GM19240 (cell line): ENCODE measurements at regions not wholly inside any gene's neighbourhood (a gene's known extent, or its start where the extent isn't known, plus 50 kb on each side); places are given as distances from the start of the nearest gene placed in this dataset.

Experiments
- DNase-seq: peaks from one replicate; pipeline ENCODE4 v3.0.0; 2011; ENCODE audit warnings: low spot score; ENCODE audit not compliant: insufficient read length

DNA sequence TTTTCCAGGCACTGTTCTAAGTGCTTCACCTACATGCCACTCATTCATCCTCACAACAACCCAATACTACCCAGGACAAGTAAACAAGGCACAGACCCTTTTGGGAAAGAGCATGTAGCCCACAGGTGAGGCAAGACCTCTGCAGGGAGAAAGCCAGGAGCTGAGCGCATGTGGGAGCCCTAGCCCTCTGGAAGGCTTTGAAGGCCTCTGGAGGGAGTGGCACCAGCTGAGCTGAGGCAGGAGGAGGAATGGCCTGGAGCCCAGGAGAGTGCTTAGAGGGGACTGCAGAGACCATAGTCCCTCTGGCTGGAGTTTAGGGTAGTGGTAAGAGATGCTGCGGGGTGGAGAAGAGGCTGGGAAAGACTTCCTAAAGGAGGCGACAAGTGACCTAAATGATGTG, 516.5 kb downstream of the FUT8 start:
- DNase-seq, result no peak

DNA sequence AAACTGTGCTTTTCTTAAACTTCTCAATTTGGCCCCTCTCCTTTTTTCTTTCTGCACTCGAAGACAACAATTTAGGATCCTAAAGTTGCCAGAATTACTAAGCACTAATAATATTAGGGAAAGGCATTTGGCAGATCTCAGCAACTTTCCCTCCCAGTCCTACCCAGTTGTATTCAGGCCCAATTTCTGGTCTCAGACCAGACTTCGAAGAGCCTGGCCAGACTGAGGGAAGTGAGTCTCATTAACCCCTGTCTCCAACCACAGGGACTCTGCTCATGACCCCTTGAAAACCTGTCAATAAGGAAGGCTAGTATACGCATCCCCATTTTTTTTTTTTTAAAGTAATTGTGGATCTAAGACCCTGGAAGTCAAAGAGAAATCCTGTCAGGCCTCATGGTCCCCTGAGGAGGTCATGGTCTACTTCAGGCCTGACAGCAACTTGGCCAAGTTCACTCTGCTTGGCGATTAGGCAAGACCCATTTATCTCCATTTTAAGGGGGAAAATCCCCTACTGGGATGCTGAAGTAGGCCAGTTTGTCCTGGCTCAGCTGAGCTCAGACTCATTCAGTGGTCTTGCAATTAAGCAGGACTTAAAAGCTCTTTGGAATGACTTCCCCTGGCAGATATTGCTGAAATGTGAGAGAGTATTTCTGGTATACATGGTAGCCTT, 521.0 kb downstream of the FUT8 start:
- DNase-seq, result no peak

DNA sequence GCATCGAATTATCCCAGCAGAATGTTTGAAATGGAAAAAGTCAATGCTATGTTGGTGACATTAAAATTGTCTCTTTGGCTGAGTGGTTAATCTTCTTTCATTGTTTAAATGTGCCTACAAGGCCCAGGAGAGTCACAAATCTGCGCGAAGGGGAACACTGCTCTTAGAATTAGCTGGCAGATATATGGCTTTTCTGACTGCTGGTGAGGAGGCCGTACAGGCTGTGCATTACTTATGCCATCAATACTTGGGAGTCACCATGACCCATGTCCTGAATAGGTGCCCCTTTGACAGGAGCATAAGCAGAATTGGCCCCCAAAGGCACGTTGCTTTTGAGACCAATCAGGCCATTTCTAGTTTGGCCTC, 521.5 kb downstream of the FUT8 start:
- DNase-seq, result no peak

DNA sequence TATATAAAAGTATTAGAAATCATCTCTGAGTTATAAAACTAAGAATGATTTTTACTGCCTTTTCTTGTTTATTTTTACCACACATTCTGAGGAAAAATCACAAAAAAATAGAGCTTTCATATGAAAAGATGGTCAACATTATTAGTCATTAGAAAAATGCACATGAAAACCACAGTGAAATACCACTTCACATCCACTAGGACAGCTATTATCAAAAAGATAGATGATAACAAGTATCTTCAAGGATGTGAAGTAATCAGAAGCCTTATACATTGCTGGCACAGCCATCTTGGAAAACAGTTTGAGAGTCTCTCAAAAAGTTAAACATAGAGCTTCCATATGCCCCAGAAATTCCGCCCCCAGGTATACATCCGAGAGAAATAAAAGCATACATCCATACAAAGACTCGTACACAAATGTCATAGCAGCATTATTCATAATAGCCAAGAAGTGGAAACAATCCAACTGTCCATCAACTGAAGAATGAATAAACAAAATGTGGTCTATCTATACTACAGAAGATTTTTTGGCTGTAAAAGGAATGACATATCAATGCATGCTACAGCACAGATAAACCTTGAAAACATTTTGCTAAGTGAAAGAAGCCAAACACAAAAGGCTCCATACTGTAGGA, 523.9 kb downstream of the FUT8 start:
- no peak for DNase-seq

DNA sequence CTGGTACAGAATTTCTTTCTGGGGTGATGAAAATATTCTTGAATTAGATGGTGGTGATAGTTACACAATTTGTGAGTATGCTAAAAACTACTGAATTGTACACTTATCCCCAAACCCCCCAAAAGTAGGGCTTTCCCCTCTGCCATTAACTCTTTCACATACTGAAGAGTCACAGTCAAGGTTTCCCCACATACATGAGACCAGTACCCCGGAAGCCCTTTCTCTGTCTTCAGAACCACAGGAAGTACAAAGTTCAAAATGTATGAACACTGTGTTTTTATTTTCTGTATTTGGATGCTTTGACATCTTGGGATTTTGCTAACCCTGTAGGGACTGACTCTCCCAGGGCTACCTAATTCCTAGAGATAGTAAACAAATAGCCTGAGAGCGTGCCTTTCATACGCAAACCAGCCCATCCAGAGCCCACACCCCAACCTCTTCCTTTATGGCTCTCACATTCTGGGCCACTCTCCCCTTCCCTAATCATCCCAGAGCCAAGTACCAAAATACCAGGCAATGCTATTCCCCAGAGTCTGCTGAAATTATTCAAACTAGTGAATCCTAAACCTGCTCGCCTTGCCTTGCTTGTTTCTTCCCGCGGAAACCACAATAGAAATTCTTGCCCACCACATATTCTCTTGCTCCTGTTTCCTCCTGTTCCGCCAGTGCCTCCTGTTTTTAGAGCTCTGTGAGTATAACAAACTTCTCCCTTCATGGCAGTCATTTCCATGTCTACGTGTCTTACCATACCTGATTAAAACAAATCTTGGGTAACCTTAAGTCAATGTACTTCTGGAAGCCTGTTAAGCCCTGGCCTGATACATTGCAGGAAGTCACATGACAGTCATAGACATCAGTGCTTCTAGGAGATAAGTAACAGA, 524.8 kb downstream of the FUT8 start:
- DNase-seq, result no peak

DNA sequence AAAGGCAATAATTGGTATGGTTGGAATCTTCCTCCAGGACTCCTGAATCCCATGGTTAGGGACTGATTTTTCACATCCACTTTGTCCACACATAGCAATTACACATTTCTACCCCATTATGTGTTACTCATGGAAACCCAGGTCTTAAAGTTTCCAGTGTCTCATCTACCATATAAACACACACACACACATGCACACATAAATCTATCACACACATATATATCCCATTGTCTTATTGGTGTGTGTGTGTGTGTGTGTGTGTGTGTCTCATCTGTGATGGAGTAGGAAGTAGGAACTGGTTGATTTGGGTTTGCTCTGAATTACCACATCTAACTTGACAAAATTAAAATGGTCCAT, 525.4 kb downstream of the FUT8 start:
- DNase-seq, result no peak

DNA sequence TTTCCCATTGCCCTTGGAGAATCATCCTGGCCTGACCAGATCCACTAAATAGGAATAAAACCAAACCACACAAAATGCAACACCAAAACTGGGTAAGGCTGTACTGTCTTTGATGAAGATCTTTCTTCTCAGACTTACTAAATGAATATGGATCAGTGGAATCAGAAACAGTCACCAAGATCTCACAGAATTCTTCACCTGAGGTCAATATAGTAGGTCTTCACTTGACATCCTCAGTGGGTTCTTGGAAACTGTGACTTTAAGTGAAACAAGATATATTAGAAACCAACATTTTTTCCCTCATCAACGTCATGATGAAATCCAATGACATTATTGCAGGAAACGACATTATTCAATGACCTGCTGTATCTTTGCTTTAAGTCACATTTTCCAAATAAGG, 526.2 kb downstream of the FUT8 start:
- no peak for DNase-seq

- DNase-seq, result no peak
Measured at GRCh38 chr14:65939184-65939583, 526.7 kb downstream of the FUT8 start.

- no peak for DNase-seq
Measured at GRCh38 chr14:65940056-65940735, 527.7 kb downstream of the FUT8 start.

- DNase-seq, result no peak
Measured at GRCh38 chr14:65941091-65941490, 528.6 kb downstream of the FUT8 start.

- no peak for DNase-seq
Measured at GRCh38 chr14:65943150-65943549, 530.6 kb downstream of the FUT8 start.

- no peak for DNase-seq
Measured at GRCh38 chr14:65943916-65944410, 531.4 kb downstream of the FUT8 start.

- no peak for DNase-seq
Measured at GRCh38 chr14:65945327-65945726, 532.8 kb downstream of the FUT8 start.

- DNase-seq, result no peak
Measured at GRCh38 chr14:65946494-65946893, 534.0 kb downstream of the FUT8 start.

GRCh38 chr14:65948302-65948701, 535.8 kb downstream of the FUT8 start:
- no peak for DNase-seq

- no peak for DNase-seq
Measured at GRCh38 chr14:65949711-65950516, 536.3 kb upstream of the CCDC196 start.

- no peak for DNase-seq
Measured at GRCh38 chr14:65954942-65955341, 531.2 kb upstream of the CCDC196 start.

DNA sequence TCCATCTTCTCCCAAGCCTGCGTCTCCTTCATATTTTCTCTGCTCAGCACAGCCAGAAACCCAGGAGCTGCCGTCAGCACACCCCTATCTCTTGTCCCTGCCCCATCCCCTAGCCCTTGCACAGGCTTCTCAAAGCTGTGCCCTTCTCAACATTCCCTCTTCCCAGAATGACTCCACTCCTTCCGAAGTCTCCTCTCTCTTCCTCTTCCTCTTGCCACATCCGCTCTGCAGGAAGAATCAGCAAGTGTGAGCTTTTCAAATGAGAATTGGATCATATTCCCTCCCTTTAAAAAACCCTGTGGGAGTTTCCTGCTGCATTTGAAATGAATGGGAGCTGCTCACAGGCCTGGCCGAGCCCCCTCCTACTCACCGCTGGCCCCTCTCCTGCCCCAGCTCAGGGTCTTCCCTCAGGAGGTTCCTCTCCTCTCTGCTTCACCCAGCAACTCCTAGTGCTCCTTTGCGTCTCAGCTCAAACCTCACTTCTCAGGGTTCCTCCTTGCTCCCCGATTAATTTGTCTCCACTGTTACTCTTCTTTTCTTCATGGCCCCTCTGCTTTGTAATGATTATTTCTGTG, 528.5 kb upstream of the CCDC196 start:
- no peak for DNase-seq

DNA sequence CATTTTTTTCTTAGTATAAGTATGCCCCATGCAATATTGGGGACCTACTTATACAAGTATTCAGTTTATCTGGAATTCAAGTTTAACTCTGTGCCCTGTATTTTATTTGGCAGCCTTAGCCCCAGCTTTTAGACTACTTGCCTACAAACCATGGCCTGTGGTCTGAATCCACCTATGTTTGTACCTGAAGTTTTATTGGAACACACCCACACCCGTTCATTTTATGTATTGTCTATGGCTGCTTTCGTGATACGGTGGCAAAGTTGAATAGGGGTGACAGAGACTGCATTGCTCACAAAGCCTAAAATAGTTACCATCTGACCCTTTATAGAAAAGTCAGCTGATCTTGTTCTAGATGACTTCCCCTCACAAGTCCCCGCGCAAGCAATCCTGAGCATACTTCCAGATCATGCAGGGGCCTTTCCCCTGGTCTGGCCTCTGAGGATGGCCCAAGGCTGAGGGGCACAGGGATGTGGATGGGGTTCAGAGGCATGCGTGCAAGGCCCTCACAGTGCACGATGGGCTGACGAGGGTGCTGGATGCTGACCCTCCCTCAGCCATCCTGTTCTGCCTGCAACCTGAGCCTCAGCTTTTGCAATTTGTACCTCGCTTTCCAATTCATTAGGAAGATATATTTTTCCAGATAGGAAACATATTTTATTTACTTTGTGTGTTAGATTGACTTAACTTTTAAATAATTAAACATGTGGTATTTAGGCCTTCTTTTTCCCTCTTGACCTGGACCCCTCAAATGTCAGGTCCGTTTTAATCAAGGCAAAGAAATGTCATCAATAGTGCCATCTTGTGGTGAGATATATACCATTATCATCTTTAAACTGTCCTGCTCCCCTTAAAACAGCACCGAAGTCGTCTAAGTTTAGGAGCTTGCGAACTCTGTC, 527.3 kb upstream of the CCDC196 start:
- no peak for DNase-seq
